ENCODE measurements at regions not wholly inside any gene's neighbourhood (a gene's known extent, or its start where the extent isn't known, plus 50 kb on each side); places are given as distances from the start of the nearest gene placed in this dataset.
"Not testable (repeated sequence)": the region's sequence is repeated elsewhere in the genome, so short reads cannot be mapped to it uniquely, and the experiment has no call there.

GRCh38 chr1:147103416-147104155 lies 68.7 kb downstream of the PRKAB2 start:
- POLR2A ChIA-PET; ATAC-seq; intact Hi-C loops (cut with micrococcal nuclease; ENCODE audit: unreplicated experiment); H3K4me2 ChIP-seq (ENCODE audit: control insufficient read depth, insufficient read depth); BruUV-seq (replicated peaks); DNase-seq (ENCODE audit: low read depth, low spot score); H4K20me1 ChIP-seq (ENCODE audit: control insufficient read depth, insufficient read depth); H3K36me3 ChIP-seq (ENCODE audit: control insufficient read depth in 2 of 2, insufficient read depth in 2 of 2, low read length in 1 of 2); H3K4me1 ChIP-seq (ENCODE audit: control insufficient read depth, insufficient read depth, low read length); H3K27ac ChIP-seq (ENCODE audit: control insufficient read depth, insufficient read depth); SMC1A ChIA-PET (ENCODE audit: uncharacterized antibody, unreplicated experiment); H3K27me3 ChIP-seq (replicated peaks in 1 of 2; ENCODE audit: control insufficient read depth in 2 of 2, insufficient read depth in 2 of 2, low read length in 1 of 2); in situ Hi-C loops (cut with MboI); H2AFZ ChIP-seq (ENCODE audit: control insufficient read depth, low read depth, low read length); H3K9ac ChIP-seq (ENCODE audit: control insufficient read depth, insufficient read depth, low read length); H3K9me3 ChIP-seq (replicated peaks; ENCODE audit: control insufficient read depth, insufficient read depth, low read length); H3K4me3 ChIP-seq; CTCF ChIA-PET; H3K79me2 ChIP-seq (ENCODE audit: control insufficient read depth, insufficient read depth, low read length); RAD21 ChIA-PET (ENCODE audit: unreplicated experiment); FAIRE-seq: not testable (repeated sequence)
- 23% methylated on average over 5 of the region's 5 CpGs for WGBS (ENCODE audit: insufficient coverage, insufficient replicate concordance, low lambda C conversion rate, missing lambda C conversion rate)

DNA sequence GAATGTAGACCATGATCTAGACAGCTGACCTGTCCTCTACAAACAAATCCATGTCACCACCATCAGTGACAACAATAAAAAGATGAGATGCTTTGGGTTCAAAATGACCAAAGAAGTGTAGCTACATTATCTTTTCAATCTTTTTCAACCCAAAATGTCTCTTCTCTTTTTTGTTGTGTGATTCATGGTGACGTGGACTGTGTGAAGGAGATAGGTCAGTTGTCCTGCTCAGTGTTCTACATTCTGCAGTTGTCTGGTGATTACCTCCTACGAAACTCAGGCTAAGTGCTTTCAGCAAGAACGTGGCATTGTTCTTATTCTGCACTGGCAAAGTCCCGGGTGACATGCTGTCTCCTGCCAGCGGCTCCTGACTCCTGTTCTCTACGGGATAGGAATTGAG lies 73.1 kb downstream of the PRKAB2 start:
- no peak overlapping the region for H2AFZ ChIP-seq (ENCODE audit: control insufficient read depth, low read depth, low read length)
- SMC1A ChIA-PET (ENCODE audit: uncharacterized antibody, unreplicated experiment), result interaction anchor here (1.0 kb wide), 1 partner anchor 8 kb away, joined by 3 read pairs; no protein-coding TSS in a partner anchor
- no peaks in the 10 kb centered on the region for H4K20me1 ChIP-seq (ENCODE audit: control insufficient read depth, insufficient read depth)

More for the DNA sequence above, 73.1 kb downstream of the PRKAB2 start:
- POLR2A ChIA-PET, result no interaction called here
- Histone ChIP-seq H3K36me3 (ENCODE audit: control insufficient read depth in 2 of 2, insufficient read depth in 2 of 2, low read length in 1 of 2) (no peaks in the 10 kb centered on the region), H3K4me2 (ENCODE audit: control insufficient read depth, insufficient read depth) (no peak overlapping the region), H3K4me1 (ENCODE audit: control insufficient read depth, insufficient read depth, low read length) (no peaks in the 10 kb centered on the region), H3K9me3 (replicated peaks; ENCODE audit: control insufficient read depth, insufficient read depth, low read length) (no peaks in the 10 kb centered on the region), H3K79me2 (ENCODE audit: control insufficient read depth, insufficient read depth, low read length) (no peaks in the 10 kb centered on the region), H3K9ac (ENCODE audit: control insufficient read depth, insufficient read depth, low read length) (no peak overlapping the region), H3K4me3 (no peak overlapping the region), H3K27me3 (replicated peaks in 1 of 2; ENCODE audit: control insufficient read depth in 2 of 2, insufficient read depth in 2 of 2, low read length in 1 of 2) (no peaks in the 10 kb centered on the region), H3K27ac (ENCODE audit: control insufficient read depth, insufficient read depth) (no peak overlapping the region)
- RAD21 ChIA-PET (ENCODE audit: unreplicated experiment), result no interaction called here
- TF ChIP-seq, protein P1, sequence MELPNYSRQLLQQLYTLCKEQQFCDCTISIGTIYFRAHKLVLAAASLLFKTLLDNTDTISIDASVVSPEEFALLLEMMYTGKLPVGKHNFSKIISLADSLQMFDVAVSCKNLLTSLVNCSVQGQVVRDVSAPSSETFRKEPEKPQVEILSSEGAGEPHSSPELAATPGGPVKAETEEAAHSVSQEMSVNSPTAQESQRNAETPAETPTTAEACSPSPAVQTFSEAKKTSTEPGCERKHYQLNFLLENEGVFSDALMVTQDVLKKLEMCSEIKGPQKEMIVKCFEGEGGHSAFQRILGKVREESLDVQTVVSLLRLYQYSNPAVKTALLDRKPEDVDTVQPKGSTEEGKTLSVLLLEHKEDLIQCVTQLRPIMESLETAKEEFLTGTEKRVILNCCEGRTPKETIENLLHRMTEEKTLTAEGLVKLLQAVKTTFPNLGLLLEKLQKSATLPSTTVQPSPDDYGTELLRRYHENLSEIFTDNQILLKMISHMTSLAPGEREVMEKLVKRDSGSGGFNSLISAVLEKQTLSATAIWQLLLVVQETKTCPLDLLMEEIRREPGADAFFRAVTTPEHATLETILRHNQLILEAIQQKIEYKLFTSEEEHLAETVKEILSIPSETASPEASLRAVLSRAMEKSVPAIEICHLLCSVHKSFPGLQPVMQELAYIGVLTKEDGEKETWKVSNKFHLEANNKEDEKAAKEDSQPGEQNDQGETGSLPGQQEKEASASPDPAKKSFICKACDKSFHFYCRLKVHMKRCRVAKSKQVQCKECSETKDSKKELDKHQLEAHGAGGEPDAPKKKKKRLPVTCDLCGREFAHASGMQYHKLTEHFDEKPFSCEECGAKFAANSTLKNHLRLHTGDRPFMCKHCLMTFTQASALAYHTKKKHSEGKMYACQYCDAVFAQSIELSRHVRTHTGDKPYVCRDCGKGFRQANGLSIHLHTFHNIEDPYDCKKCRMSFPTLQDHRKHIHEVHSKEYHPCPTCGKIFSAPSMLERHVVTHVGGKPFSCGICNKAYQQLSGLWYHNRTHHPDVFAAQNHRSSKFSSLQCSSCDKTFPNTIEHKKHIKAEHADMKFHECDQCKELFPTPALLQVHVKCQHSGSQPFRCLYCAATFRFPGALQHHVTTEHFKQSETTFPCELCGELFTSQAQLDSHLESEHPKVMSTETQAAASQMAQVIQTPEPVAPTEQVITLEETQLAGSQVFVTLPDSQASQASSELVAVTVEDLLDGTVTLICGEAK (IDR thresholded peaks at IDR 0.05; ENCODE audit: borderline replicate concordance), result no peak
- TF ChIP-seq BCL11A (IDR thresholded peaks at IDR 0.05; ENCODE audit: low read depth, low read length), result no peak
- CTCF ChIA-PET, result no interaction called here
- intact Hi-C loops (cut with micrococcal nuclease; ENCODE audit: unreplicated experiment), result no loop called here
- DNase-seq (ENCODE audit: low read depth, low spot score), result no peak
- no peak for FAIRE-seq
- no peak for ATAC-seq
- in situ Hi-C loops (cut with MboI), result no loop called here
- 34% methylated on average over 6 of the region's 6 CpGs for WGBS (ENCODE audit: insufficient coverage, insufficient replicate concordance, low lambda C conversion rate, missing lambda C conversion rate)
- no TSS peak for BruUV-seq (replicated peaks)

Data from GM12878 (cell line).